ENCODE measurements at regions not wholly inside any gene's neighbourhood (a gene's known extent, or its start where the extent isn't known, plus 50 kb on each side); places are given as distances from the start of the nearest gene placed in this dataset.
"Not testable (repeated sequence)": the region's sequence is repeated elsewhere in the genome, so short reads cannot be mapped to it uniquely, and the experiment has no call there.

DNA sequence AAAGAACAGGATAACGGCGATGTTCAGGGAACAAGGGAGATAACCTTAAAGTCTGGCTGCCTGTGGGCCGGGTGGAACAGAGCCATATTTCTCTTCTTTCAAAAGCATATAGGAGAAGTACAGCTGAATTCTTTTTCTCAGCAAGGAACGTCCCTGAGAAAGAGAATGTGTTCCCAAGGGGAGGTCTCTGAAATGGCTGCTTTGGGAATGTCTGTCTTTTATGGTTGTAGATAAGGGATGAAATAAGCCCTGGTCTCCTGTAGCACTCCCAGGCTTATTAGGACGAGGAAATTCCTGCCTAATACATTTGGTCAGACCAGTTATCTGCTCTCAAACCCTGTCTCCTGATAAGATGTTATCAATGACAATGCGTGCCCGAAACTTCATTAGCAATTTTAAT, 490.5 kb downstream of the DMAC1 start:
- H3K9ac ChIP-seq (ENCODE audit: low read depth, low read length); H3K27me3 ChIP-seq (ENCODE audit: control insufficient read depth, insufficient read depth, low read length); H3K36me3 ChIP-seq (ENCODE audit: control insufficient read depth, insufficient read depth, low read length); H3K4me3 ChIP-seq (ENCODE audit: low read depth, low read length); H3K9me3 ChIP-seq (ENCODE audit: control insufficient read depth, insufficient read depth, low read length); H3K4me1 ChIP-seq (ENCODE audit: control insufficient read depth, insufficient read depth, low read length): not testable (repeated sequence)

DNA sequence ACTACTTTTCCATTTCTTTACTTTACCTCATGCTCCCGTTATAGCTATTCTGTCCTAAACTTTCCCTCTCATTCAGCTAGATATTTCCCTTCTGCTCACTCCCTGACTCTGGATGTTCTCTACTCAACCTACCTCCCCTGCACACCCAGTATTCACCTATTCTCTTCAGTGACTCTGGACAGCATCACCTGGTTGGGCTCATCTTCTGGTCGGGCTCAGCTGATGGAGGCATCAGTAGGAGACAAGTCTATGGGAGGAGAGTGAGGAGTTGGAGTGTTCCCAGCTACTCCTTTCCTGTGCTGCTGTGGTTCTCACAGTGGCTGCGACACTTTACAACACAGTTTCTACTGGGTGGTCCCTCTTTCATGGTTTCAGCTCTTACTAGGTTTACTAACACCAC, 493.9 kb downstream of the DMAC1 start:
- Histone ChIP-seq H3K4me3 (ENCODE audit: low read depth, low read length) (no peak overlapping the region), H3K27me3 (ENCODE audit: control insufficient read depth, insufficient read depth, low read length) (no peaks in the 10 kb centered on the region), H3K36me3 (ENCODE audit: control insufficient read depth, insufficient read depth, low read length) (no peaks in the 10 kb centered on the region), H3K4me1 (ENCODE audit: control insufficient read depth, insufficient read depth, low read length) (no peaks in the 10 kb centered on the region), H3K9ac (ENCODE audit: low read depth, low read length) (no peak overlapping the region), H3K9me3 (ENCODE audit: control insufficient read depth, insufficient read depth, low read length) (peaks cover 6% of the 10 kb centered on the region)

DNA sequence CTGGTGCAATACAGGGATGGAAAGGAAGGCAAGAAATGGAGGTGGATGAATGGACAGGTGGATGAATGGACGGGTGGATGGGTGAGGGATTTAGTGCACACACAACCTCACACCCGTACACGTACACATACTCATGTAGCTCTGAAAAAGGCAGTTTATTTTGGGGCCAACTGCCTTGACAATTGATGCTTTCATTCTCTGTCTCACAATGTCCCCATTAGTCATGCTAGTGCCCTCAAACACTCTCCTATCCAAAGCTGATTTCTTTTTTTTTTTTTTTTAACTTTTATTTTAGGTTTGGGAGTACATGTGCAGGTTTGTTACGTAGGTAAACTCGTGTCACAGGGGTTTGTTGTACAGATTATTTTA, 495.0 kb downstream of the DMAC1 start:
- Histone ChIP-seq H3K9ac (ENCODE audit: low read depth, low read length) (no peak overlapping the region), H3K36me3 (ENCODE audit: control insufficient read depth, insufficient read depth, low read length) (no peaks in the 10 kb centered on the region), H3K4me1 (ENCODE audit: control insufficient read depth, insufficient read depth, low read length) (no peaks in the 10 kb centered on the region), H3K27me3 (ENCODE audit: control insufficient read depth, insufficient read depth, low read length) (no peaks in the 10 kb centered on the region), H3K9me3 (ENCODE audit: control insufficient read depth, insufficient read depth, low read length) (peaks cover 3% of the 10 kb centered on the region), H3K4me3 (ENCODE audit: low read depth, low read length) (no peak overlapping the region)

DNA sequence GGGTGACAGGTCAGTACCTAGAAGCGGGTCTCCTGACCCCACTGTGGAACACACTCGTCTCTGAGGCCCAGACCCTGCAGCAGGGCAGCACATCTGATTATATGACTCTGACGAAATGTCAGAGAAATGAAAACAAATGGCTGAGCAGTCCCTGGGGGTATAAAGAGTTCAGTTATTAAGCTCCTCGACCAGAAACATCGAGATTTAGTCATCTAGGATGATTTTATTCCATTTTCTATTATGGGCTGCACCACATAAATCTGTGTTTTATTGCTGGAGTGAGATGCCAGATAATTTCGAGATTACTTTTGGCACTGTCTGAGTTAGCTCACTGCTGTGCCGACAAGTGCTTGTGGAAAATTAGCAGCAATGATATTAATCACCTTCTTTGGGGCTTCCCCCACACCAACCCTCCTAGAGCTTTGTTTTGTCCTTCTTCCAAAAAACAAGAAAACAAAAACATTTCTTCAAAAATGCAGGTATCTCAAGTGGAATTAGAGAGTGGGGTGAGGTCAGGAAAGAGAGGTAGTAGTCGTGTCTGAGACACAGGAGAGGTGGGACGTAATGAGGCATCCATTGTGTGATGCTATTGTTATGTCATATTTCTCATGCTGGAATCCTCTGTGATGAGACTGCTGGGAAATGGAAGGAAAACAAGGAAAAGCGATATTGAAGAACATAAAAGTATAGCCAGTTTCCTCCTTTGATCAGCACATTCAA, 495.5 kb downstream of the DMAC1 start:
- Histone ChIP-seq H3K9me3 (ENCODE audit: control insufficient read depth, insufficient read depth, low read length) (peaks cover 3% of the 10 kb centered on the region), H3K4me3 (ENCODE audit: low read depth, low read length) (no peak overlapping the region), H3K9ac (ENCODE audit: low read depth, low read length) (no peak overlapping the region), H3K27me3 (ENCODE audit: control insufficient read depth, insufficient read depth, low read length) (no peaks in the 10 kb centered on the region), H3K36me3 (ENCODE audit: control insufficient read depth, insufficient read depth, low read length) (no peaks in the 10 kb centered on the region), H3K4me1 (ENCODE audit: control insufficient read depth, insufficient read depth, low read length) (no peaks in the 10 kb centered on the region)

DNA sequence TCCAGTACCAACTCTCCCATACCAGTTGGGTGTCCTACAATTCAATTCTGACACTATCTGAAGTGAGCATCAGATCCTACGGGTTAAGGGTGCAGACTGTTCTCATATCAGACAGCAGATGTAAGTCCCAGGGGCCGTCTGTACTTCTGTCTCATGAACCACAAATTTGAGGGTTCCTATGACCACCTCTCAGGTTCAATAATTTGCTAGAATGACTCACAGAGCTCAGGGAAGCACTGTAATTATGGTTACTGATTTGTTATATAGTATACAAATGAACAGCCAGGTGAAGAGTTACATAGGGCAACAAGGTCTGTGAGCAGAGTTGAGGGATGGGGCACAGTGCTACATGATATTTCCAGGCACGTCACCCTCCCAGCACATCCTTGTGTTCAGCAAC, 499.1 kb downstream of the DMAC1 start:
- Histone ChIP-seq H3K9ac (ENCODE audit: low read depth, low read length) (no peak overlapping the region), H3K27me3 (ENCODE audit: control insufficient read depth, insufficient read depth, low read length) (no peaks in the 10 kb centered on the region), H3K4me1 (ENCODE audit: control insufficient read depth, insufficient read depth, low read length) (no peaks in the 10 kb centered on the region), H3K36me3 (ENCODE audit: control insufficient read depth, insufficient read depth, low read length) (no peaks in the 10 kb centered on the region), H3K9me3 (ENCODE audit: control insufficient read depth, insufficient read depth, low read length) (no peaks in the 10 kb centered on the region), H3K4me3 (ENCODE audit: low read depth, low read length) (no peak overlapping the region)

DNA sequence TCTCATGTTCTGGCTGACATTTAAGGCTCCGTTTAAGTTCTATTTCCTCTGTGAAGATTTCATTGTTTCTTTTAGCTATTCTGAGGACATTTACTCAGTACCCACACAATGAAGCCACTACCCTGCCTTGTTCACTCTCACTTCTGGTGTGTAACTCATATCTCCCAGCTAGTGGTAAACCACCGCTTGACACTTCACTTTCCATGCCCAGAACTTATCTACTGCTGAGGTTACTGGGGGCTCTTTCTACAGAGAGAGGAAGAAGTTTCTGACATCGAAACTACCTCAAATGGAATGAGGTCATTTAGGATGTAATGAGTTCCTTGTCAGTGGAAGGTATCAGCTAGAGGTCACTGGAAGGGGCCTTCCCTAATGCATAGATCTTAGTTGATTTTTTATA, 501.5 kb downstream of the DMAC1 start:
- Histone ChIP-seq H3K4me3 (ENCODE audit: low read depth, low read length) (no peak overlapping the region), H3K9ac (ENCODE audit: low read depth, low read length) (no peak overlapping the region), H3K27me3 (ENCODE audit: control insufficient read depth, insufficient read depth, low read length) (no peaks in the 10 kb centered on the region), H3K9me3 (ENCODE audit: control insufficient read depth, insufficient read depth, low read length) (no peaks in the 10 kb centered on the region), H3K4me1 (ENCODE audit: control insufficient read depth, insufficient read depth, low read length) (no peaks in the 10 kb centered on the region), H3K36me3 (ENCODE audit: control insufficient read depth, insufficient read depth, low read length) (no peaks in the 10 kb centered on the region)

DNA sequence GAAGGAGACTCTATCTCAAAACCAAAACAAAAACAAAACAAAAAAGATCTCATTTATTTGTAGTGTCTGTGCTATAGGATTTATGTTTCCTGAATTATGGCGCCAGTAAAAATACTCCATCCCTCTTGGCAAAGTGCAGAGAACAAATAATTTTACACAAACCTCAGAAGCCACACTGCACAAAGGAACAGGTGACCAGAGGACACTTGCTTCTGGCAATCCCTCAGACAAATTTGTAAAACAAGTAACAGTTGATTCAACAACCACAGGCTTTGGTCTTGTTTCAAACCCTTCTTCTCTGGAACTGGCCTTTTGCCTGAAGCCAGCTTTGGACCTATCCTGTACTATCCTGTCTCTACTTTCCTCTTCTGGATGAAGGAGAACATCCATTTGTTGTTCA, 502.1 kb downstream of the DMAC1 start:
- H3K27me3 ChIP-seq (ENCODE audit: control insufficient read depth, insufficient read depth, low read length) = no peaks in the 10 kb centered on the region
- no peaks in the 10 kb centered on the region for H3K36me3 ChIP-seq (ENCODE audit: control insufficient read depth, insufficient read depth, low read length)
- no peak overlapping the region for H3K4me3 ChIP-seq (ENCODE audit: low read depth, low read length)
- no peak overlapping the region for H3K9ac ChIP-seq (ENCODE audit: low read depth, low read length)
- no peaks in the 10 kb centered on the region for H3K4me1 ChIP-seq (ENCODE audit: control insufficient read depth, insufficient read depth, low read length)
- H3K9me3 ChIP-seq (ENCODE audit: control insufficient read depth, insufficient read depth, low read length) = no peaks in the 10 kb centered on the region

DNA sequence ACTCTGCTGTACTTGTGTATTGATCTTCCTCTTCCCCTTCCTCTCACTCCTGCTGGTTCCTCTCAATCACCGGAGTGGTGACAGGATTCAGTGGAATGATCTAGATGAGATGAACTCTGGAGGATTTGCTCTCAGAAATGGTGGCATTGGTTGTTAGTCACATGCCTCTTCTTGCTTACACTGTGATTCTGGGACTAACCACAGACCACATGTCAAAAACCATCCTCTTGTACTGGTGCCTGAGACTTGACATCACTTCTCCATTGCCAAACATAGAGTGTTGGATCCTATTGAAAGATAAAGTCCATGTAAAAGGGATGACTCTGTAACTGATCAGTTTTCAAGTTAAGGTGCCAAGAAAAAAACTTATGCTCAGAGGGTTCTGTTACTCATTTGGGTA, 506.5 kb downstream of the DMAC1 start:
- no peaks in the 10 kb centered on the region for H3K36me3 ChIP-seq (ENCODE audit: control insufficient read depth, insufficient read depth, low read length)
- no peaks in the 10 kb centered on the region for H3K9me3 ChIP-seq (ENCODE audit: control insufficient read depth, insufficient read depth, low read length)
- no peak overlapping the region for H3K4me3 ChIP-seq (ENCODE audit: low read depth, low read length)
- no peaks in the 10 kb centered on the region for H3K4me1 ChIP-seq (ENCODE audit: control insufficient read depth, insufficient read depth, low read length)
- H3K9ac ChIP-seq (ENCODE audit: low read depth, low read length) = no peak overlapping the region
- H3K27me3 ChIP-seq (ENCODE audit: control insufficient read depth, insufficient read depth, low read length) = no peaks in the 10 kb centered on the region

DNA sequence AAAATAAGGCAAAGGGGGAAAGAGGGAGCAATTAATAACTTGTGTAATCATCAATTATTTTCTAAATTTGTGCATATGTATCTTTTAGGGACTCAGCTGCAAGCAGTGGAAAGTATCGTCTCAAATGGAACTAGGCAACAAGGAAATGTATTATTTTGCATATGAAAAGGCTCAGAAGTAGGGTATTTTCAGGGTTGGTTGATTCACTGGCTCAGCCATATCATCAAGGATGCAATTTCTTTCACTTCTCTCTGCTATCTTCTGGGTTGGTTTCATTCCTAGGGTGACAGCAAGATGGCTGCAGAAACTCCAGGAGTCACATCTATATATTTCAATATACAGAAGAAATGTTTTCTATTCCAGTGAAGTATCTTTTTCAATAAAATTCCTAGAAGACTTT, 509.8 kb downstream of the DMAC1 start:
- Histone ChIP-seq H3K9me3 (ENCODE audit: control insufficient read depth, insufficient read depth, low read length) (no peaks in the 10 kb centered on the region), H3K4me3 (ENCODE audit: low read depth, low read length) (no peak overlapping the region), H3K27me3 (ENCODE audit: control insufficient read depth, insufficient read depth, low read length) (no peaks in the 10 kb centered on the region), H3K4me1 (ENCODE audit: control insufficient read depth, insufficient read depth, low read length) (peaks cover 8% of the 10 kb centered on the region), H3K9ac (ENCODE audit: low read depth, low read length) (no peak overlapping the region), H3K36me3 (ENCODE audit: control insufficient read depth, insufficient read depth, low read length) (no peaks in the 10 kb centered on the region)

DNA sequence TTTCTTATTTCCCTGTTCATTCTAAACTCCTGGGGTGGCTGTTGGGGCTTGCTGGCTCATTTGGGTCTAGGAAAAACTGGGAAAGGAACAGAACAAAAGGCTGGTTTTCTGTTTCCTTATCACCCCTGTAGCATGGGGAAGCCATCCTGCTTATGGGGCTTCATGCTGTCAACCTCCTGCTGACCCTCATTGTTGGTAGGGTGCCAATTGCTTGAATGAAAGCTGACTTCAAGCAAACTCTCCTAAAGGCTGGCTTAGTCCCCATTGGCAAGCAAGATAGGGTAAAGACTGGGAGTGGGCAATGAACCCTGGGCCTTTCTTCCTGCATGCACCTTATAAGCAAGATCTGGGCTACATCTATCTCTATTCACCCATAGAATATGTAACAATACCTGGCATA, 511.6 kb downstream of the DMAC1 start:
- H3K9me3 ChIP-seq (ENCODE audit: control insufficient read depth, insufficient read depth, low read length) = no peaks in the 10 kb centered on the region
- peaks cover 15% of the 10 kb centered on the region for H3K4me1 ChIP-seq (ENCODE audit: control insufficient read depth, insufficient read depth, low read length)
- no peak overlapping the region for H3K4me3 ChIP-seq (ENCODE audit: low read depth, low read length)
- H3K9ac ChIP-seq (ENCODE audit: low read depth, low read length) = no peak overlapping the region
- H3K27me3 ChIP-seq (ENCODE audit: control insufficient read depth, insufficient read depth, low read length) = no peaks in the 10 kb centered on the region
- no peaks in the 10 kb centered on the region for H3K36me3 ChIP-seq (ENCODE audit: control insufficient read depth, insufficient read depth, low read length)

DNA sequence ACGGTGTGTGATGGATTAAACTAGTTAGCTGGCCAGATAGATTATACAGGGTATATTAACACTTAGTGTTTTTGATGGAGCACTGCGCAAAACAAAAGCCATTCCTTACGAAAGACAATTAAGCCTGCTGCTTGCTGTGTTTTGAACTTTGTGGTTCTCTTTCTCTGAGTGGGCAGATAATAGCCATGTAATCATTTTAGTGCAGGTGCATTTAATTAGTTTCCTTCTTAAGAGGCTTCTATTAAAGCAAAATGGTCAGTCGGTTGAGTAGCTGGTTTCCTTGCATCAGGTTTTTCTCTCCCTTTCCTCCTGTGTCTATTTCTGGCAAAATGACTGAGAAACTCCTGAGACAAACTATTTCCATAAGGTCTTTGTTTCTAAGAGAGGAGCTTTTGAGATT, 512.5 kb downstream of the DMAC1 start:
- Histone ChIP-seq H3K9ac (ENCODE audit: low read depth, low read length) (no peak overlapping the region), H3K4me3 (ENCODE audit: low read depth, low read length) (no peak overlapping the region), H3K27me3 (ENCODE audit: control insufficient read depth, insufficient read depth, low read length) (no peaks in the 10 kb centered on the region), H3K36me3 (ENCODE audit: control insufficient read depth, insufficient read depth, low read length) (no peaks in the 10 kb centered on the region), H3K4me1 (ENCODE audit: control insufficient read depth, insufficient read depth, low read length) (peaks cover 15% of the 10 kb centered on the region), H3K9me3 (ENCODE audit: control insufficient read depth, insufficient read depth, low read length) (no peaks in the 10 kb centered on the region)

DNA sequence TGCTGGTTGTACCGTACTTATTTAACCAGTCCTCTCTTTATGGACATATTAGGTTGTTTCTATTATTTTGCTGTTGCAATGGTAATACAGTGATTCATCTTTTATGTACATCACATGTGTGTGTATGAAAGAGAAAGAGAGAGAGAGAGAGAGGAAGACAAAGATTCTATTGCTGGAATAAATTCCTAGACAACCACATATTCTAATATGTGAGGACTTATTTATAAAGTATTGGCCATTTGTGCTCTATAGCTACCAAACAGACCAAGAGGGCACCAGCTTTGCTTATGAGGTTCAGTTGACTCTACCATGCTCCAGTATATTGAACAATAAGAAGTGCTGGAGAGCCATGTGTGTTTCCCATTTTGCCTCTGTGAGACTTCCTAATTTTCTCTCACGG, 513.5 kb downstream of the DMAC1 start:
- Histone ChIP-seq H3K9ac (ENCODE audit: low read depth, low read length) (no peak overlapping the region), H3K27me3 (ENCODE audit: control insufficient read depth, insufficient read depth, low read length) (no peaks in the 10 kb centered on the region), H3K4me1 (ENCODE audit: control insufficient read depth, insufficient read depth, low read length) (peaks cover 15% of the 10 kb centered on the region), H3K36me3 (ENCODE audit: control insufficient read depth, insufficient read depth, low read length) (no peaks in the 10 kb centered on the region), H3K4me3 (ENCODE audit: low read depth, low read length) (no peak overlapping the region), H3K9me3 (ENCODE audit: control insufficient read depth, insufficient read depth, low read length) (no peaks in the 10 kb centered on the region)

Measured in iPS-15b (cell line).